ENCODE measurements at regions not wholly inside any gene's neighbourhood (a gene's known extent, or its start where the extent isn't known, plus 50 kb on each side); places are given as distances from the start of the nearest gene placed in this dataset.

- peak; percentile 79 for DNase-seq (ENCODE audit: low read depth)
These were observed 390.5 kb downstream of the TMEM135 start for GRCh38 chr11:87428266-87428665.

GRCh38 chr11:87425943-87426342 lies 388.2 kb downstream of the TMEM135 start:
- DNase-seq (ENCODE audit: low read depth) = peak; percentile 92

GRCh38 chr11:87425391-87425790 lies 387.7 kb downstream of the TMEM135 start:
- DNase-seq (ENCODE audit: low read depth) = peak; percentile 88

- no peak for DNase-seq (ENCODE audit: low read depth)
These were observed 385.4 kb downstream of the TMEM135 start for GRCh38 chr11:87423161-87423560.

DNA sequence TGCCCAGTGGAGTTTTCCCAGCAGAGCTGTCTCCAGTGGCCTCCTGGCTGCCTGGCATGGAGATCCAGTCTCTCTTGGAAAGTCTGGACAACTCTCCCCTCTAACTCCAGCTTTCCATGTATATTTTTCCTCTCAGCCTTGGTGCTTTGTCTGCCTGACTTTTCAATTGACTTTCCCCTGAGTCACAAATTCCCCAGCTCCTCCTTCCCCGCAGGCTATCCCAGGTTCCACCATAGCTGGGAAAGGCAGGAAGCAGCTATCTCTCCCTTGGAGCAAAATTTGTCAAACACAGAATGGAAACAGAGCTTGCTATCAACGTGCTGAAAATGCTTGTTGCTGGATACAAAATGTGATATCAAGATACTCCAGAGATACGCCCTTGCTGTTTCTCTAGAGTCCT lies 384.8 kb downstream of the TMEM135 start:
- peak; percentile 80 for DNase-seq (ENCODE audit: low read depth)

- DNase-seq (ENCODE audit: low read depth) = peak; percentile 84
These were observed 383.7 kb downstream of the TMEM135 start for GRCh38 chr11:87421422-87421821.

DNA sequence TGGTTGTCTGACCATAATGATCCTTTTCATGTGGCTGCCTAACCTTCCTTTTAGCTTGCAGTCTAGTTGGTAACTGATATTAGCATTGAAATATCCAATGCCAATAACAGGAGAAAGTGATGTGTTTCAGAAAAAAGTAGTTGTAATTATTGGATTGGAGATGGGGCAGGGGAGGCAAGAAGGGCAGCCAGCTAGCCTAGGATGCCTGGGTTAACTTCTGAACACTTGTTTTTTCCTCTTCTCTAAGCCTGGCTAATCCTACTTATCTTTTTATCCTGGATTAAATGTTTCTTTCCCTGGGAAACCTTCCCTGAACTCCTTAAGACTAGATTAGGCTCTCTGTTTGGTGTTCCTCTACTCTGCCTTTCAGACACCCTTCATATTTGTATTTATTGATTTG lies 380.2 kb downstream of the TMEM135 start:
- no peak for DNase-seq (ENCODE audit: low read depth)

- no peak for DNase-seq (ENCODE audit: low read depth)
These were observed 368.1 kb downstream of the TMEM135 start for GRCh38 chr11:87405843-87406242.

DNA sequence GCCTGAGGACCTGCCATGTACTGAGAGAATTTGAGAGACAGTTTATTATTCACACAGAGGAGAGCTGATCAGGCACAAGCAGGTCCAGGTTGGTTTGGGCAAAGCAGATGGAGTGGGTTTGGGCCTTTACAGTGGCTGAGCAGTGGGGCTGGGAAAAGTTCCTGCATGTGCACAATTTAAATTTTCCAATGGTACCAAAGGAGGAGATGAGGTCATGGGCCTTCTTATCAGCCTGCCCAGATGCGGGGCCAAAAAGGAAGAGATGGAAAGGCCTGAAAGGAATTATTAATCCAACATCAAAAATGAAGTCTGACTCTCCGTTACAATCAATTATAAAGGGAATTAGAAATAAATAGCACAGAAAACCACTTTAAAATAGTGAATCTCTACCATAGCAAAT lies 367.6 kb downstream of the TMEM135 start:
- DNase-seq (ENCODE audit: low read depth) = no peak

- DNase-seq (ENCODE audit: low read depth) = no peak
These were observed 363.9 kb downstream of the TMEM135 start for GRCh38 chr11:87401653-87402052.

DNA sequence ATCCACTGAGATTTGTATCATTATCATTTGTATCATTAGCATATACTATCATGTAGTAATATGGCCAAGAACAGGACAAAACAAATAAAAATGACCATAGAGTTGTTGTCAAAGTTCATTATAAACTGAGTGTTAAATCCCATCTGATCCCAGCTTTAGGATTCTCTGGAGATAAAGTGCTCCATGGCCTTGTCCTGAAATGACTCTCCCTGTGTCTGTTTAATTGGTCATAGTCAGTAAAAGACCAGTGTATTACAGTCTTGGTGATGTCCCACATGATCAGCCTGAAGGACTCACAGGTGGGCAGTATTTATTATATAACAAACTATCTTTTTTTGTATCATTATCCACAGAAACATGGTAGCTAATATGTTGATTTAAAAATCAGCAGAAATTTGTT lies 361.6 kb downstream of the TMEM135 start:
- no peak for DNase-seq (ENCODE audit: low read depth)

- peak; percentile 61 for DNase-seq (ENCODE audit: low read depth)
These were observed 361.2 kb downstream of the TMEM135 start for GRCh38 chr11:87398931-87399330.

DNA sequence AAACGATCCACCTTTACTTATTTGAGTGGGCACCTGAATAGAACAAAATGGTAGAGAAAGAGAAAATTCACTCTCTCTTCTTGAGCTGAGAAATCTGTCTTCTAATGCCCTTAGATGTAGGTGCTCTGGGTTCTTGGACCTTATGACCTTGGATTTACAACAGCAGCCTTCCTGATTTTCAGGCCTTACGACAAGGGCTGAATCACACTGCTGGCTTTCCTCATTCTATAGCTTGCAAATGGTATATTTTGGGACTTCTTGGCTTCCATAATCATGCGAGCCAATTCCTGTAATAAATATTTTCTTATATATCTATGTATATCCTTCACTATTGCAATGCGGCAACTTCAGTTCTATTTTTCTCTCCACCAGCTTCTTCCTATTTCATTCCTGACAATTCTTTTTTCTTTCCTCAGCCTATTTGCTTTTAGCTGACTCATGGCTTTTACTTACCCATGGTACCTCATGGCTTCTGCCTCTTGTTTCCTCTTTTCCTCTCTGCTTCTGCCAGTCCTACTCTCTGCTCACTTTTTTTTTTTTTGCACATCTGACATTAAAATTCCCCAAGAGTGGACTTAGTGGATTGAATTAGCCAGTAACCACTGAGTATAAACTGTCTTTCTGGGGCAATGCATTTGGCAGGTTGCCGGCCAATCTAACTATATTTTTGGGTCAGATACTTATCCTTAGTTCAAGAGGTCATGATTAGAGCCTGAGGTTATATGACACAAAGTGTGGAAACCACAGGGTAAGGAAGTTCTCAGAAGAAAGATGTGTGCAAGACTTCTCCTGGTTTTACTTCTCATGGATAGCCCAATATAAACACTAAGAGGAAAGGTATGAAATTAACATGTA lies 359.5 kb downstream of the TMEM135 start:
- DNase-seq (ENCODE audit: low read depth) = no peak

DNA sequence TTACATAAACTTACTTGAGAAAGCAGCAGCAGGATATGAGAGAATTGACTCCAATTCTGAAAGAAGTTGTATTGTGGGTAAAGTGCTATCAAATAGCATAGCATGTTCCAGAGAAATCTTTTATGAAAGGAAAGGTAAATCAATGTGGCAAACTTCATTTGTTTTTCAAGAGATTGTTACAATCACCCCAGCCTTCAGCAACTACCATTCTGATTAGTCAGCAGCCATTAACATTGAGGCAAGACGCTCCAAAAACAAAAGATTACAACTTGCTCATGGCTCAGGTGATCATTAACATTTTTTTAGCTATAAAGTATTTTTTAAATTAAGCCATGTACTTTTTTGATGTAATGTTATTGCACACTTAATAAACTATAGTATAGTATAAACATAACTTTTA lies 357.2 kb downstream of the TMEM135 start:
- DNase-seq (ENCODE audit: low read depth) = no peak

DNA sequence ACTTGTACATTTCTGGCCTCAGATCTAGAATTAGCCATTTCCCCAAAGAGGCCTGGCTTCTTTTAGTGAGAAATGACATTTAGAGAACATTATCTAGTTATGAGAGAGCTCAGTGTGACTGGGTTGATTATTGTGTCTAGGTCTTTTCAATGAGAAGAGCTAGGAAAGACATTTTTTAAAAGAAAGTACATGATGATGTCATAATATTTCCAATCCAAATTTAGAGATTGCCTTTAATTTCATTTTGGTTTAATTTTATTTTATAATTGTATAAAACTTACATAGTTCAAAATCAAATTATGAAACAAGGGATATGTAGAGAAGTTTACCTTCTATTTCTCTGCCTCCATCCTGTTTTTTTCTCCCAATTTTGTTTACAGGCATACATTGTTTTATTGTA lies 354.9 kb downstream of the TMEM135 start:
- no peak for DNase-seq (ENCODE audit: low read depth)

GRCh38 chr11:87391496-87391895 lies 353.8 kb downstream of the TMEM135 start:
- no peak for DNase-seq (ENCODE audit: low read depth)

DNA sequence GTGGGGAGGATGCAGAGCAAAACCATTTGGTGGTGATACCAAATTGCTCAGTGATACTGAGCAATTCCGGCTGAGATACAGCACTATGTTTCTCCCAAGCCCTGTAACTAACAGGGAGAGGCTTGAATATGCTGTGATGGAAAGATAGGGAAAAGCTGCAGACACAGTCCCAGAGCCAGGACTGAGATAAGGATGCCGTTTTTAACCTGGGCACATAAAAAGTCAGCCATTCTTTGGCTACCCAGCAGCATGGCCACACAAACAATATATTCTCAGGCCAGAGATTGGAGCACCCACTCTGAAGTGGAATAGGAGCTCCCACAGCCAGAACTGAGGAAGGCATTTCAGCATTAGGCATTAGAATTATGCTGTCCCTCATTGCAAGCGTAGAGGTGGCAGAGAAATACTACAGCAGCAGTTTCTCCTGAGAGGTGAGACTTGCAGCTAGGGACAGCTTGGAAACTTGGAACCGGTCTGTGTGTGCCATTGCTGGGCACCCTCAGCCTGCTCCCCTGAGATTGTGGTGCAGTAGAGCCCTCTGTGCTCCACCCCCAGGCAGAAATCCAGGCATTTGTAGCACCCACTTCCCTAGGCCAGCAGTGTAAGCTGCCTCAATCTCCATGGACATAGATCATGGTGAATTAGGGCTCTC lies 346.5 kb downstream of the TMEM135 start:
- DNase-seq (ENCODE audit: low read depth) = no peak

DNA sequence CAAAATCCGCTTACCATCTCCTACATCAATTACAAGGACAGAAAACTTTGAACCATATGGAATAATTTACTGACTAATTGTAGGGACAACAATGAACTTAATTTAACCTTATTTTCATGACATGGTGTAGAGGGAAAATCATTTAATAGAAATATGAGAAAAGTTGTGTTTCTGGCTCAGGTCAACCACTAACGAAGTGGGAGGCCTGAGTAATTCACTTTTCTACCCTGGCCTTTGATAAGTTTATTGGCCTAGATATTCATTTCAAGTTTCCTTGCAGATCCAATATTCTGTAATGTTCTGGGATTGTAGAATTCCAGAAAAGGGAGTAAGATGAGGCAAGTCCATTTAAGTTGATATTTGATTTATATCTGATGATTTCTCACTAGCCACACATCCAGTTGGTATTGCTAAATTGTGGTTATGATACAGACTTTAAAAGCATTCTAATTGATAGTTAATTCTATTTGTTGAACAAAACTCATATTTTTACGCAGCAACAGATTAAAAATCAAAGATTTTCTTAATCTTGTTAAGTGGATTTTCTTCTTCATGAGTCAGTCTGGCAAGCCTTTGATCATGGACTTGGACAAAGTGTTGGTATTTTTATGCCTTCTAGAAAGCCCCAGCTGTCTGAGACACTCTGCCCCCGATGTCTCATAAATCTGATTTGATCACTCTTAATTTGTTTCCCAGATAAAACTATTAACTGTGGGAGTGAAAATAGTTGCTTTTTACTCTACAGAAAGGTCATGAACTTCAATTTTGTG lies 336.5 kb downstream of the TMEM135 start:
- DNase-seq (ENCODE audit: low read depth) = peak; percentile 37
